ENCODE measurements at regions not wholly inside any gene's neighbourhood (a gene's known extent, or its start where the extent isn't known, plus 50 kb on each side); places are given as distances from the start of the nearest gene placed in this dataset.

DNA sequence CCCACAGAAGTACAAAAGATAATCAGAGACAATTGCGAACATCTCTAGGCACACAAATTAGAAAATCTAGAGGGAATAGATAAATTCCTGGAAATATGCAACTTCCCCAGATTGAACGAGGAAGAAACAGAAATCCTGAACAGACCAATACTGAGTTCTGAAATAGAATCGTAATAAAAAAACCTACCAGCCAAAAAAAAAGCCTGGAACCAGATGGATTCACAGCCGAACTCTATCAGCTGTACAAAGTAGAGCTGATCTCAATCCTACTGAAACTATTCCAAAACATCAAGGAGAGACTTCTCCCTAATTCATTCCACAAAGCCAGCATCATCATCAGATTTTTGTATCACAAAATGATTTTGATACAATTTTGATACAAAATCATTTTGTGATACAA, 206.4 kb downstream of the REEP3 start:
- no peak for TF ChIP-seq EZH2phosphoT487 (conservative IDR thresholded peaks at IDR 0.05; ENCODE audit: low read length)
- TF ChIP-seq, protein P1, sequence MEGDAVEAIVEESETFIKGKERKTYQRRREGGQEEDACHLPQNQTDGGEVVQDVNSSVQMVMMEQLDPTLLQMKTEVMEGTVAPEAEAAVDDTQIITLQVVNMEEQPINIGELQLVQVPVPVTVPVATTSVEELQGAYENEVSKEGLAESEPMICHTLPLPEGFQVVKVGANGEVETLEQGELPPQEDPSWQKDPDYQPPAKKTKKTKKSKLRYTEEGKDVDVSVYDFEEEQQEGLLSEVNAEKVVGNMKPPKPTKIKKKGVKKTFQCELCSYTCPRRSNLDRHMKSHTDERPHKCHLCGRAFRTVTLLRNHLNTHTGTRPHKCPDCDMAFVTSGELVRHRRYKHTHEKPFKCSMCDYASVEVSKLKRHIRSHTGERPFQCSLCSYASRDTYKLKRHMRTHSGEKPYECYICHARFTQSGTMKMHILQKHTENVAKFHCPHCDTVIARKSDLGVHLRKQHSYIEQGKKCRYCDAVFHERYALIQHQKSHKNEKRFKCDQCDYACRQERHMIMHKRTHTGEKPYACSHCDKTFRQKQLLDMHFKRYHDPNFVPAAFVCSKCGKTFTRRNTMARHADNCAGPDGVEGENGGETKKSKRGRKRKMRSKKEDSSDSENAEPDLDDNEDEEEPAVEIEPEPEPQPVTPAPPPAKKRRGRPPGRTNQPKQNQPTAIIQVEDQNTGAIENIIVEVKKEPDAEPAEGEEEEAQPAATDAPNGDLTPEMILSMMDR (IDR thresholded peaks at IDR 0.05; ENCODE audit: insufficient read depth, low read length, poor library complexity, severe bottlenecking), result no peak
- Histone ChIP-seq H3K79me2 (ENCODE audit: insufficient read depth, low read length) (no peaks in the 10 kb centered on the region), H3F3A (ENCODE audit: insufficient read depth) (no peaks in the 10 kb centered on the region), H3K9ac (ENCODE audit: low read length) (no peak overlapping the region), H3K27ac (ENCODE audit: low read depth, low read length) (no peak overlapping the region), H3K4me3 (ENCODE audit: insufficient read depth, low read length, poor library complexity, severe bottlenecking) (no peak overlapping the region), H3K36me3 (ENCODE audit: low read length) (no peaks in the 10 kb centered on the region), H4K20me1 (ENCODE audit: low read depth, low read length) (no peaks in the 10 kb centered on the region), H3K9me2 (replicated peaks; ENCODE audit: insufficient read depth, low read length) (no peaks in the 10 kb centered on the region), H3K27me3 (ENCODE audit: low read length) (no peaks in the 10 kb centered on the region), H3K4me2 (ENCODE audit: low read depth, low read length, poor library complexity, severe bottlenecking) (no peak overlapping the region), H2AFZ (ENCODE audit: low read depth, low read length, severe bottlenecking) (no peak overlapping the region), H3K9me3 (ENCODE audit: insufficient read depth, low read length) (no peaks in the 10 kb centered on the region)

- H4K20me1 ChIP-seq (ENCODE audit: low read depth, low read length), result no peaks in the 10 kb centered on the region
- H3K4me2 ChIP-seq (ENCODE audit: low read depth, low read length, poor library complexity, severe bottlenecking), result no peak overlapping the region
- no peaks in the 10 kb centered on the region for H3K36me3 ChIP-seq (ENCODE audit: low read length)
- no peaks in the 10 kb centered on the region for H3K9me3 ChIP-seq (ENCODE audit: insufficient read depth, low read length)
- H2AFZ ChIP-seq (ENCODE audit: low read depth, low read length, severe bottlenecking), result no peak overlapping the region
- TF ChIP-seq EZH2phosphoT487 (conservative IDR thresholded peaks at IDR 0.05; ENCODE audit: low read length), result no peak
- TF ChIP-seq, protein P1 (IDR thresholded peaks at IDR 0.05; ENCODE audit: insufficient read depth, low read length, poor library complexity, severe bottlenecking), result no peak
- no peaks in the 10 kb centered on the region for H3K9me2 ChIP-seq (replicated peaks; ENCODE audit: insufficient read depth, low read length)
- H3K9ac ChIP-seq (ENCODE audit: low read length), result no peak overlapping the region
- no peaks in the 10 kb centered on the region for H3K27me3 ChIP-seq (ENCODE audit: low read length)
- H3K79me2 ChIP-seq (ENCODE audit: insufficient read depth, low read length), result no peaks in the 10 kb centered on the region
- H3F3A ChIP-seq (ENCODE audit: insufficient read depth), result no peaks in the 10 kb centered on the region
- no peak overlapping the region for H3K4me3 ChIP-seq (ENCODE audit: insufficient read depth, low read length, poor library complexity, severe bottlenecking)
- H3K27ac ChIP-seq (ENCODE audit: low read depth, low read length), result no peak overlapping the region
Observed at GRCh38 chr10:63735305-63735704, 214.1 kb downstream of the REEP3 start.

GRCh38 chr10:63738410-63738809, 217.2 kb downstream of the REEP3 start:
- no peaks in the 10 kb centered on the region for H3K79me2 ChIP-seq (ENCODE audit: insufficient read depth, low read length)
- no peak for TF ChIP-seq EZH2phosphoT487 (conservative IDR thresholded peaks at IDR 0.05; ENCODE audit: low read length)
- TF ChIP-seq, protein P1 (IDR thresholded peaks at IDR 0.05; ENCODE audit: insufficient read depth, low read length, poor library complexity, severe bottlenecking), result no peak
- no peak overlapping the region for H3K27ac ChIP-seq (ENCODE audit: low read depth, low read length)
- no peaks in the 10 kb centered on the region for H4K20me1 ChIP-seq (ENCODE audit: low read depth, low read length)
- no peak overlapping the region for H3K9ac ChIP-seq (ENCODE audit: low read length)
- no peaks in the 10 kb centered on the region for H3K36me3 ChIP-seq (ENCODE audit: low read length)
- no peaks in the 10 kb centered on the region for H3K9me3 ChIP-seq (ENCODE audit: insufficient read depth, low read length)
- no peak overlapping the region for H3K4me2 ChIP-seq (ENCODE audit: low read depth, low read length, poor library complexity, severe bottlenecking)
- H2AFZ ChIP-seq (ENCODE audit: low read depth, low read length, severe bottlenecking), result no peak overlapping the region
- no peaks in the 10 kb centered on the region for H3K9me2 ChIP-seq (replicated peaks; ENCODE audit: insufficient read depth, low read length)
- no peaks in the 10 kb centered on the region for H3K27me3 ChIP-seq (ENCODE audit: low read length)
- H3K4me3 ChIP-seq (ENCODE audit: insufficient read depth, low read length, poor library complexity, severe bottlenecking), result no peak overlapping the region
- no peaks in the 10 kb centered on the region for H3F3A ChIP-seq (ENCODE audit: insufficient read depth)
